HG03521 (cell line): ENCODE measurements at regions not wholly inside any gene's neighbourhood (a gene's known extent, or its start where the extent isn't known, plus 50 kb on each side); places are given as distances from the start of the nearest gene placed in this dataset.
"Not testable (repeated sequence)": the region's sequence is repeated elsewhere in the genome, so short reads cannot be mapped to it uniquely, and the experiment has no call there.

Experiments used
- ATAC-seq: cut with Tn5 transposase; IDR thresholded peaks from one replicate; pipeline ENCODE4 v1.9.1; 2021; ENCODE audit warnings: mild to moderate bottlenecking, moderate library complexity; ENCODE audit not compliant: unreplicated experiment

- no peak for ATAC-seq
These were observed 99.8 kb downstream of the KPNA2 start for GRCh38 chr17:68135141-68135887.

- no peak for ATAC-seq
These were observed 105.5 kb downstream of the KPNA2 start for GRCh38 chr17:68141050-68141449.

GRCh38 chr17:68142595-68142994 is 105.2 kb upstream of the AMZ2 start:
- ATAC-seq: no peak

GRCh38 chr17:68143425-68143824 is 104.4 kb upstream of the AMZ2 start:
- ATAC-seq: no peak

- ATAC-seq: no peak
These were observed 102.8 kb upstream of the AMZ2 start for GRCh38 chr17:68145088-68145487.

- ATAC-seq: no peak
These were observed 98.9 kb upstream of the AMZ2 start for GRCh38 chr17:68148936-68149335.

GRCh38 chr17:68152161-68152571 is 95.7 kb upstream of the AMZ2 start:
- no peak for ATAC-seq

GRCh38 chr17:68155692-68156091 is 92.2 kb upstream of the AMZ2 start:
- ATAC-seq: no peak

GRCh38 chr17:68161644-68162428 is 86.0 kb upstream of the AMZ2 start:
- ATAC-seq: no peak

GRCh38 chr17:68168273-68169164 is 79.3 kb upstream of the AMZ2 start:
- not testable (repeated sequence) for ATAC-seq

GRCh38 chr17:68169165-68169821 is 78.5 kb upstream of the AMZ2 start:
- ATAC-seq: not testable (repeated sequence)

- no peak for ATAC-seq
These were observed 78.0 kb upstream of the AMZ2 start for GRCh38 chr17:68169840-68170239.

- no peak for ATAC-seq
These were observed 77.6 kb upstream of the AMZ2 start for GRCh38 chr17:68170246-68170645.

GRCh38 chr17:68172461-68172954 is 75.3 kb upstream of the AMZ2 start:
- no peak for ATAC-seq

GRCh38 chr17:68175416-68175815 is 72.4 kb upstream of the AMZ2 start:
- no peak for ATAC-seq

- no peak for ATAC-seq
These were observed 71.9 kb upstream of the AMZ2 start for GRCh38 chr17:68175905-68176304.

GRCh38 chr17:68176718-68177117 is 71.1 kb upstream of the AMZ2 start:
- ATAC-seq: no peak

GRCh38 chr17:68178831-68179230 is 69.0 kb upstream of the AMZ2 start:
- ATAC-seq: no peak

GRCh38 chr17:68179236-68179925 is 68.5 kb upstream of the AMZ2 start:
- ATAC-seq: no peak

GRCh38 chr17:68179926-68180285 is 67.9 kb upstream of the AMZ2 start:
- ATAC-seq: no peak
